Suprapubic skin (tissue), 3 donors: ENCODE measurements at regions not wholly inside any gene's neighbourhood (a gene's known extent, or its start where the extent isn't known, plus 50 kb on each side); places are given as distances from the start of the nearest gene placed in this dataset.

Experiments used
- CTCF ChIP-seq, 2 donors: fragments of 200-600 bp in 1 of 2; fragments of 450-650 bp in 1 of 2; sonication (generic) in 1 of 2; IDR thresholded peaks; one replicate each; pipeline ENCODE4 v1.5.1; 2016 to 2019; ENCODE audit warnings: antibody characterized with exemption in 2 of 2, mild to moderate bottlenecking in 1 of 2, moderate library complexity in 1 of 2
- EP300 ChIP-seq: sonication (generic); formaldehyde crosslinking; IDR thresholded peaks from one replicate; pipeline ENCODE4 v1.6.1; 2017; ENCODE audit warnings: antibody characterized with exemption
- POLR2A ChIP-seq, 2 donors: fragments of 450-650 bp; IDR thresholded peaks; one replicate each; pipeline ENCODE4 v1.6.1; 2017; ENCODE audit warnings: antibody characterized with exemption in 2 of 2, mild to moderate bottlenecking in 2 of 2, moderate library complexity in 2 of 2

DNA sequence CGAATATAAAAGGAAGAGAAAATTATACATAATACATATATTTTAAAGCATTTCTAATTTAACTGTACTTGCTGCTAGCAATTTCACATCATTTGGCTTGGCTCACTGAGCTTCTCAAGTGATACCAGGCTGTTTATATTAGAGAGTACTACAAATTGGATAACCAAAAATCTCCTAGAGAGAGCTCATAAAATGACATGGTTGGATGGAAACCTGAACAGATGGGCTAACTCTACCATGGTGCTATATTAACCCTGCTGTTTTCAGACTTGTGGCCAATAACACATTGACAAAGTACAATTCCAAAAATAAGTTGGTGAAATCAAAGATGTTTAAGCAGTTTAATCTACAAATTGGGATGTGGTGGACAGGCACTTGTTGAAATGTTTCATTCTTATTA lies 364.4 kb upstream of the GCFC2 start:
- TF ChIP-seq CTCF (IDR thresholded peaks at IDR 0.05) (no peak), POLR2A (IDR thresholded peaks at IDR 0.05) (no peak), EP300 (no peak)
